Effector memory CD4-positive, alpha-beta T cell (primary cell): ENCODE measurements at regions not wholly inside any gene's neighbourhood (a gene's known extent, or its start where the extent isn't known, plus 50 kb on each side); places are given as distances from the start of the nearest gene placed in this dataset.

Experiments
- DNase-seq, 3 donors: peaks; one replicate each; pipeline ENCODE4 v3.0.0-alpha.2; 2020
- H3K27ac ChIP-seq: 2 replicates; pipeline ENCODE4 v1.7.0; 2013; ENCODE audit warnings: mild to moderate bottlenecking, low read length, moderate library complexity; ENCODE audit not compliant: insufficient read depth, poor library complexity, severe bottlenecking
- H3K27me3 ChIP-seq: replicated peaks from 2 replicates; pipeline ENCODE4 v1.7.0; 2013; ENCODE audit warnings: mild to moderate bottlenecking, low read length; ENCODE audit not compliant: insufficient read depth, control insufficient read depth, poor library complexity, severe bottlenecking
- H3K36me3 ChIP-seq: 2 replicates; pipeline ENCODE4 v1.7.0; 2013; ENCODE audit warnings: mild to moderate bottlenecking, low read length, moderate library complexity; ENCODE audit not compliant: control insufficient read depth, insufficient read depth
- H3K4me1 ChIP-seq: 2 replicates; pipeline ENCODE4 v1.7.0; 2013; ENCODE audit warnings: low read length, mild to moderate bottlenecking; ENCODE audit not compliant: control insufficient read depth, insufficient read depth, poor library complexity, severe bottlenecking
- H3K4me3 ChIP-seq: 2 replicates; pipeline ENCODE4 v1.7.0; 2013; ENCODE audit warnings: low read length, low read depth, mild to moderate bottlenecking; ENCODE audit not compliant: insufficient read depth, poor library complexity, severe bottlenecking
- H3K9me3 ChIP-seq: 2 replicates; pipeline ENCODE4 v1.7.0; 2013; ENCODE audit warnings: mild to moderate bottlenecking, low read length, moderate library complexity; ENCODE audit not compliant: control insufficient read depth

DNA sequence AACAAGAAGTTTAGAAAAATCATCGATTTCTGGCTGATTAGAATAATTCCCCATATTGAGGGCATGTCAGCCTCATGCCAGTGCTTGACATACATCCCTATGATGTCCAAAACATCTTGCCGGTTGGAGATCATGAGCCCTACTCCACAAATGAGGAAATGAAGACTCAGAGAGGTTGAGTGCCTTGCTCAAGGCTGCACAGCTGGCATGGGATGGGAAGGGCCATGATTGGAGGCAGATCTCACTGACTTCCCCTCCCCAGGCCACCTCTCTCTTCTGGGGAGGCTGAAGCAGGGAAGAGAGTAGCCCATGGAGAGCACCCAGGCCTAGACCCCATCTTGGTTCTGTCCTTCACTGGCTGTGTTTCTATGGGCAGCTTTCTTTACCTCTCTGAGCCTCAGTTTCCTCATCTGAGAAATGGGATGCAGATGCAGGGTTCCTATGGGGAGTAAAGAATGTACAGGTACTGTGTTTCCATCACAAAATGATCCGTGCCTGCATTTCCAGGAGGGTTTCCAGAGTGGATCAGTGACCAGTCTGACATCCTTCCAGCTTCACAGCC, 145.7 kb downstream of the SYF2 start:
- Histone ChIP-seq H3K4me1 (no peaks in the 10 kb centered on the region), H3K4me3 (no peak overlapping the region), H3K9me3 (no peaks in the 10 kb centered on the region), H3K27ac (no peak overlapping the region), H3K36me3 (no peaks in the 10 kb centered on the region), H3K27me3 (no peaks in the 10 kb centered on the region)
- no peak for DNase-seq

DNA sequence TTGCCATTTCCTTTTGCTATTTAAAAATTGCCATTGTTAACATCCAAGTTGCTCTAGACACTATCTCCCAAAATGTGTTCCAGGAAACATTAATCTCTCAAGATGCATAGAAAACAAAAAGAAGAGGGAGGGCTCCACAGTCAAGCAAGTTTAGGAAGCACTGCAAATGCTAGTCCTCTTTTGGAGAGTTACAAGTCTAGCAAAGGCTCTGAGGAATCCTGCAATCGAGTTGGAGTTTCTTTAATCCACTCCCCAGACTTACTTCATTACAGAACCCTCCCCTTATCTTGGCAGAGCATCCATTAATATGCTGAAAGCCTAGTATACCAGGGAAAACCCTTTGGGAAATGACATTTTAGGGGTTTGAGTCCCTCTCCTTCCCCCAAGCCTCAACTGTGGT, 147.9 kb downstream of the SYF2 start:
- Histone ChIP-seq H3K4me1 (no peaks in the 10 kb centered on the region), H3K36me3 (no peaks in the 10 kb centered on the region), H3K4me3 (no peak overlapping the region), H3K27me3 (no peaks in the 10 kb centered on the region), H3K9me3 (no peaks in the 10 kb centered on the region), H3K27ac (no peak overlapping the region)
- no peak for DNase-seq

GRCh38 chr1:25083481-25084345, 148.6 kb downstream of the SYF2 start:
- H3K36me3 ChIP-seq, result no peaks in the 10 kb centered on the region
- no peaks in the 10 kb centered on the region for H3K27me3 ChIP-seq
- no peak for DNase-seq
- no peaks in the 10 kb centered on the region for H3K4me1 ChIP-seq
- H3K4me3 ChIP-seq, result no peak overlapping the region
- no peaks in the 10 kb centered on the region for H3K9me3 ChIP-seq
- H3K27ac ChIP-seq, result no peak overlapping the region

DNA sequence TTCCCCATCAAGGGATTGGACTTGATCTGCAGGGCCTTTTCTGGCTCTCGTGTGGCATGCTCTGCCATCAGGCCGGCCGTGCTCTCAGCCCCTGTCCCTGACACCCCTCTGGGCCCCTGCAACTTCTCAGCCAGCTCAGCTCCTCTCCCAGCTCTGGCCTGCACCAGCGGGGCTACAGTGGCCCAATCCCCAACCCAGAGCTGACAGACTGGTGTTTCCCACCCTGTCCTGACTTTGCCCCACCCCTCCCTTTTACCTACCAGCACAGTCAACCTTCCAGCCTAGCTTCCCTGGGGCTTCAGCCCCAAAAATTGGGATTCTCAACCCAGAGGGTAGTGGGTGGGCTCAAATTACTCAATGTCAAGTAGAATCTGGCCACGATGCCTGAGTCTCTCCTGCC, 149.3 kb downstream of the SYF2 start:
- no peak overlapping the region for H3K27ac ChIP-seq
- no peak overlapping the region for H3K4me3 ChIP-seq
- H3K9me3 ChIP-seq, result no peaks in the 10 kb centered on the region
- no peaks in the 10 kb centered on the region for H3K4me1 ChIP-seq
- no peaks in the 10 kb centered on the region for H3K36me3 ChIP-seq
- DNase-seq, result no peak
- H3K27me3 ChIP-seq, result no peaks in the 10 kb centered on the region

DNA sequence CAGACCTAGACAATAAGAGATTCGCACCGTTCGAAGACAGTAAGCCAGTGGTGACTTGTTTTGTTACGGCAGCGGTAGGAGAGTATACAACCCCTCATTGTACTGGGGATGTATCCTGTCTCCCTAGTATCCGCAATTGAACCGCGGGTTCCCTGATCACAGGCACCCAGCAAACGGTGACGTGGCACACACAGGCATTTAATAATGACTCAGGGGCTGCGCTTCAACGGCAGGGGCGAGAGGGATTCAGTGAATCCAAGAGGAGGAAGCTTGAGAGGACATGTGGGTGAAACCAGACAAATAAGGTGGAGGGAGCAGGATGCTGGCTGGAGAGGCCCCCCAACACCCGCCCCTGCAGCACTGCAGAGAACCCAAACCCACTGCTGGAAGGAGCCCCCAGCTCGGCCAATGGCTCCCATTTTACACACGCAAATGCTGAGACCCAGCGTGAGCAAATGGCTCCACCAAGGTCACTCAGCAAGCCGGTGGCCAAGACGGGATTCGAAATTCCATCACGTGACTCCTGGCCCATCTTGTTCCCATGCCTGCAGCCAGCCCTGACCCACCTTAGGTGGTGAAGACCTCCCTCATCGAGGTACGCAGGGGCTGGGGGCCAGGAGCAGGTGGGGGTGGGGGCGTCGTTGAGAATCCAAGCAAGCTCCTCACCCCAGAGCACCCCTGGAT, 149.9 kb downstream of the SYF2 start:
- H3K4me1 ChIP-seq, result no peaks in the 10 kb centered on the region
- no peaks in the 10 kb centered on the region for H3K36me3 ChIP-seq
- DNase-seq, result no peak

DNA sequence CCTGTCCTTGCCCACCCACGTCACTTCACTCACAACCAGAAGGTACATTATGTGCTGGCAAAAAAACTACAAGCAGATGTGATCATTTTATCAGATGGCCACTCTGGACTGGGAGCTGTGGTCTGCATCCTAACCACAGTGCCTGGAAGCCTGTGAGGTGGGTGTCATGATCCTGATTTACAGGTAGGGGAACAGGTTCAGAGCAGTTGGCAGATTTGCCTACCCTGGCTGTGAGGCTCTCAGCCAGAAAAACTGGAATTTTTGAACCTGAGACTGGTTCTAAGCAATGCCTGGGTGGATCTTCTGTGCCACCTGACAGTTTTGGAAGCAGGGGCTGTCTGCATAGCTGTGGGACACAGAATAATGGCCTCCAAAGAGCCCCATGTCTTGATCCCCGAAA, 150.8 kb downstream of the SYF2 start:
- Histone ChIP-seq H3K36me3 (no peaks in the 10 kb centered on the region), H3K4me1 (no peaks in the 10 kb centered on the region), H3K9me3 (peaks cover 5% of the 10 kb centered on the region)

More for the DNA sequence above, 149.9 kb downstream of the SYF2 start:
- no peaks in the 10 kb centered on the region for H3K27me3 ChIP-seq
- H3K4me3 ChIP-seq, result no peak overlapping the region
- peaks cover under 1% of the 10 kb centered on the region for H3K9me3 ChIP-seq
- H3K27ac ChIP-seq, result no peak overlapping the region

GRCh38 chr1:25080294-25081209, 150.5 kb upstream of the RUNX3 start:
- no peaks in the 10 kb centered on the region for H3K36me3 ChIP-seq
- H3K27ac ChIP-seq, result no peak overlapping the region
- DNase-seq, result no peak
- H3K9me3 ChIP-seq, result peaks cover 5% of the 10 kb centered on the region
- H3K27me3 ChIP-seq, result no peaks in the 10 kb centered on the region
- H3K4me1 ChIP-seq, result no peaks in the 10 kb centered on the region
- no peak overlapping the region for H3K4me3 ChIP-seq

More for the DNA sequence above, 150.8 kb downstream of the SYF2 start:
- H3K4me3 ChIP-seq, result no peak overlapping the region
- H3K27me3 ChIP-seq, result no peaks in the 10 kb centered on the region
- no peak overlapping the region for H3K27ac ChIP-seq
- DNase-seq, result no peak

- Histone ChIP-seq H3K4me3 (no peak overlapping the region), H3K27me3 (no peaks in the 10 kb centered on the region), H3K4me1 (no peaks in the 10 kb centered on the region), H3K36me3 (no peaks in the 10 kb centered on the region), H3K27ac (no peak overlapping the region), H3K9me3 (peaks cover 5% of the 10 kb centered on the region)
- no peak for DNase-seq
Measured at GRCh38 chr1:25079048-25079447, 149.0 kb upstream of the RUNX3 start.

DNA sequence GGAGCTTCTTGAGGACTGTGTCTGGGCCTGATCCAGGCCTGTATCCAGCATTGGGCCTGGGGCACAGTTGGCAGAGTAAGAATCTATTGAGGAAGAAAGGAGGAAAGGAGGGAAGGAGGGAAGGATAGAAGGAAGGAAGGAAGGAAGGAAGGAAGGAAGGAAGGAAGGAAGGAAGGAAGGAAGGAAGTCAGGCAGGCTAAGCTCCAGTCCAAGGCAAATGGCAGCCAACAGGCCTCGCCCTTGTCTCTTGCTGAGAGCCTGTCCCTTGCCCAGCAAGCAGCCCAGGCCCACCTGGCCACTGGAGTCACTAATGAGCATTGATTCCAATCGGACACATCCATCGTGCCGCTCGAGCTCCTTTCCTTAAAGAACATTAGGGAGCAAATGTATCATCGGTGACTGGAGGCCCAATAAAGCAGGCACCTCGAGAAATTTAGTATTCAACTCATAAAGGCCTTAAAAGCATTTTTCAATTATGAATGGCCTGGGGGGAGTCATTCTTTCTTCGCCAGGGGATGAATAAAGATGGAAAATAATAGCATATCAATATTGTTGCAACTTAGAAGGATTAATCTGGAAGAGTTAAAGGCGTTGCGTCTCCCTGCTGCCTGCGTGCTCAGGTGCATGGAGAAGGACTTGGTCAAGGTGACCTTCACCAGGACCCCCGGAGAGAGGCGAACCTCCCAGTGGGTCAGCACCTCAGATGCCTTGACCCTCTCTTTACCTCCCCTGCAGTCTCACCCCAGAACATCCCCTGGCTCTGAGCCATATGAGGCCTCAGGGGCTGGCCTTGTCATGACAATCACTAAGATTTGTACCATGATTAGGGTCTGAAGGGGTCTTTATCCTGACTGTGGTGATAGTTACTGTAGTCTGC, 144.5 kb upstream of the RUNX3 start:
- H3K27ac ChIP-seq, result no peak overlapping the region
- no peaks in the 10 kb centered on the region for H3K36me3 ChIP-seq
- no peaks in the 10 kb centered on the region for H3K27me3 ChIP-seq
- peaks cover 5% of the 10 kb centered on the region for H3K9me3 ChIP-seq
- DNase-seq, result no peak
- H3K4me1 ChIP-seq, result no peaks in the 10 kb centered on the region
- no peak overlapping the region for H3K4me3 ChIP-seq
